Gastroesophageal sphincter (tissue), 4 donors: ENCODE measurements at regions not wholly inside any gene's neighbourhood (a gene's known extent, or its start where the extent isn't known, plus 50 kb on each side); places are given as distances from the start of the nearest gene placed in this dataset.

ENCODE experiments used
- ATAC-seq: fragments of 150-250 bp; one replicate; pipeline ENCODE4 v1.9.1; 2016; ENCODE audit warnings: mild to moderate bottlenecking, moderate library complexity
- H3K27ac ChIP-seq, 4 donors: fragments of 200-600 bp; sonication (generic) in 3 of 4; 1 replicate in 3 of 4; 2 replicates in 1 of 4; pipeline ENCODE4 v1.5.1; 2016 to 2019
- H3K27me3 ChIP-seq: fragments of 200-600 bp; sonication (generic); one replicate; pipeline ENCODE4 v1.5.1; 2019
- H3K36me3 ChIP-seq, 2 donors: fragments of 200-600 bp; sonication (generic); one replicate each; pipeline ENCODE4 v1.5.1; 2019; ENCODE audit warnings: control low read depth in 1 of 2
- H3K4me1 ChIP-seq, 3 donors: fragments of 200-600 bp; sonication (generic); 1 replicate in 2 of 3; 2 replicates in 1 of 3; pipeline ENCODE4 v1.5.1; 2016 to 2019; ENCODE audit warnings: control low read depth in 2 of 3
- H3K4me3 ChIP-seq, 2 donors: fragments of 200-600 bp; sonication (generic); one replicate each; pipeline ENCODE4 v1.5.1; 2019; ENCODE audit warnings: mild to moderate bottlenecking in 1 of 2, moderate library complexity in 1 of 2
- H3K9me3 ChIP-seq, 3 donors: fragments of 200-600 bp; sonication (generic); one replicate each; pipeline ENCODE4 v1.5.1; 2017 to 2019; ENCODE audit warnings: control low read depth in 2 of 3
- EP300 ChIP-seq: sonication (generic); formaldehyde crosslinking; IDR thresholded peaks from one replicate; pipeline ENCODE4 v1.6.1; 2017; ENCODE audit warnings: antibody characterized with exemption, mild to moderate bottlenecking
- POLR2AphosphoS5 ChIP-seq: sonication (generic); formaldehyde crosslinking; IDR thresholded peaks from one replicate; pipeline ENCODE4 v1.6.1; 2017; ENCODE audit warnings: antibody characterized with exemption
- WGBS, 2 donors: methylation state at CpG; one replicate each; pipeline ENCODE4 v1.1.5; 2018; ENCODE audit warnings: low coverage in 1 of 2; 5-methylcytosine and 5-hydroxymethylcytosine counted together
- small RNA-seq, 4 donors: library from RNA; depleted of rRNA; stranded (forward); fragments of <200 nt; gene quantifications; one replicate each; pipeline ENCODE3, GENCODE V24; 2016
- TF ChIP-seq, protein P1 (sequence below), 4 experiments: fragments of 200-600 bp in 2 of 4; fragments of 450-650 bp in 2 of 4; sonication (generic) in 1 of 4; IDR thresholded peaks; one replicate each; pipeline ENCODE4 v1.5.1; 2017 to 2019; ENCODE audit warnings: antibody characterized with exemption in 4 of 4, mild to moderate bottlenecking in 2 of 4, moderate library complexity in 2 of 4

DNA sequence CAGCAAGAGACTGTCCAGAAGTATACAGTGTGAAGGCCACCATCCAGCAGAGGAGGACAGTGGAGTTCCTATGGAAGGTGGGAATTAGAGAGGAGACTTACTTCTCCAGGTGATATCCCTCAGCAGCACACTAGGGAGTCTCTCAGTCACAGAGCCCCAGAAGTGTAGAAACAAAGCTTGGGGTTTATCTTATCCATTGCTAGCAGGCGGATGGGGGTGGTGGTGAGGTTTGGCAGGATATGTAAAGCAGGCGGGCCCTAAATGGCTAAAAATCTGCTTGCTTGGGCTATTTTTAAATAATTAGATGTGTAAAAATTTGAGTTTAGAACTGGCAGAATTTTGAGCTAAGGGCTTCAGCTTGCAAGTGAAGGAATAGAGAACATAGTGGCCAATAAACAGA is 50.1 kb upstream of the RGS18 start:
- no peak overlapping the region for H3K4me3 ChIP-seq
- H3K4me1 ChIP-seq: no peaks in the 10 kb centered on the region
- WGBS, 2 donors: 77 to 90% methylated on average over 2 of the region's 2 CpGs
- H3K27me3 ChIP-seq: no peaks in the 10 kb centered on the region
- no peak overlapping the region for H3K27ac ChIP-seq
- no peaks in the 10 kb centered on the region for H3K9me3 ChIP-seq
- TF ChIP-seq POLR2AphosphoS5 (no peak), EP300 (no peak)
- TF ChIP-seq, protein P1, sequence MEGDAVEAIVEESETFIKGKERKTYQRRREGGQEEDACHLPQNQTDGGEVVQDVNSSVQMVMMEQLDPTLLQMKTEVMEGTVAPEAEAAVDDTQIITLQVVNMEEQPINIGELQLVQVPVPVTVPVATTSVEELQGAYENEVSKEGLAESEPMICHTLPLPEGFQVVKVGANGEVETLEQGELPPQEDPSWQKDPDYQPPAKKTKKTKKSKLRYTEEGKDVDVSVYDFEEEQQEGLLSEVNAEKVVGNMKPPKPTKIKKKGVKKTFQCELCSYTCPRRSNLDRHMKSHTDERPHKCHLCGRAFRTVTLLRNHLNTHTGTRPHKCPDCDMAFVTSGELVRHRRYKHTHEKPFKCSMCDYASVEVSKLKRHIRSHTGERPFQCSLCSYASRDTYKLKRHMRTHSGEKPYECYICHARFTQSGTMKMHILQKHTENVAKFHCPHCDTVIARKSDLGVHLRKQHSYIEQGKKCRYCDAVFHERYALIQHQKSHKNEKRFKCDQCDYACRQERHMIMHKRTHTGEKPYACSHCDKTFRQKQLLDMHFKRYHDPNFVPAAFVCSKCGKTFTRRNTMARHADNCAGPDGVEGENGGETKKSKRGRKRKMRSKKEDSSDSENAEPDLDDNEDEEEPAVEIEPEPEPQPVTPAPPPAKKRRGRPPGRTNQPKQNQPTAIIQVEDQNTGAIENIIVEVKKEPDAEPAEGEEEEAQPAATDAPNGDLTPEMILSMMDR (IDR thresholded peaks at IDR 0.05): no peak
- no peak for ATAC-seq
- no peaks in the 10 kb centered on the region for H3K36me3 ChIP-seq

Small RNA genes lying in the stretch of these regions (small RNA-seq; reads per million reads assigned to genes)
- gene AL139135.1: 0 reads per million in 4 donors
- gene AL713866.2: 0 reads per million in 4 donors
